GM12878 (cell line): ENCODE measurements at regions not wholly inside any gene's neighbourhood (a gene's known extent, or its start where the extent isn't known, plus 50 kb on each side); places are given as distances from the start of the nearest gene placed in this dataset.
A peak's percentile ranks its signal among the peaks of the same experiment; 100 is the strongest.

Source experiments
- BMI1 ChIP-seq: fragments of 450-650 bp; IDR thresholded peaks from 2 replicates; pipeline ENCODE4 v1.6.1; 2016; ENCODE audit warnings: mild to moderate bottlenecking, moderate library complexity, borderline replicate concordance
- BRCA1 ChIP-seq: IDR thresholded peaks from 2 replicates; pipeline ENCODE4 v1.6.1; 2011; ENCODE audit warnings: low read depth, low read length, improper control_type of control experiment
- IKZF1 ChIP-seq: fragments of 450-650 bp; conservative IDR thresholded peaks from 2 replicates; pipeline ENCODE4 v1.6.1; 2017; ENCODE audit warnings: antibody characterized with exemption, mild to moderate bottlenecking
- JUND ChIP-seq: IDR thresholded peaks from 2 replicates; pipeline ENCODE4 v1.6.1; 2012; ENCODE audit warnings: low read depth, mild to moderate bottlenecking, low read length, improper control_type of control experiment, moderate library complexity
- KAT2A ChIP-seq: conservative IDR thresholded peaks from 2 replicates; pipeline ENCODE4 v1.6.1; 2011; ENCODE audit warnings: low read depth, low read length; ENCODE audit not compliant: control insufficient read depth
- KDM1A ChIP-seq: fragments of 200-600 bp; sonication (generic); IDR thresholded peaks from 2 replicates; pipeline ENCODE4 v1.6.1; 2016; ENCODE audit warnings: borderline replicate concordance
- LARP7 ChIP-seq: fragments of 450-650 bp; IDR thresholded peaks from 2 replicates; pipeline ENCODE4 v1.6.1; 2017; ENCODE audit warnings: mild to moderate bottlenecking
- MEF2A ChIP-seq: IDR thresholded peaks from 2 replicates; pipeline ENCODE4 v1.6.1; 2011; ENCODE audit warnings: low read depth, mild to moderate bottlenecking, low read length, moderate library complexity; ENCODE audit not compliant: insufficient read depth
- MLLT1 ChIP-seq: fragments of 450-650 bp; IDR thresholded peaks from 2 replicates; pipeline ENCODE4 v1.6.1; 2016; ENCODE audit warnings: mild to moderate bottlenecking
- MYB ChIP-seq: fragments of 150-350 bp; IDR thresholded peaks from 2 replicates; pipeline ENCODE4 v1.6.1; 2014; ENCODE audit warnings: mild to moderate bottlenecking, low read depth, low read length, borderline replicate concordance
- PAX8 ChIP-seq: fragments of 450-650 bp; IDR thresholded peaks from 2 replicates; pipeline ENCODE4 v1.6.1; 2017; ENCODE audit warnings: mild to moderate bottlenecking, moderate library complexity
- RBBP5 ChIP-seq: fragments of 200-600 bp; sonication (generic); conservative IDR thresholded peaks from 2 replicates; pipeline ENCODE4 v1.6.1; 2016
- RUNX3 ChIP-seq: IDR thresholded peaks from 2 replicates; pipeline ENCODE4 v1.6.1; 2012; ENCODE audit warnings: low read length, inconsistent platforms
- SMC3 ChIP-seq: IDR thresholded peaks from 2 replicates; pipeline ENCODE4 v1.6.1; 2011; ENCODE audit warnings: low read length, improper control_type of control experiment, borderline replicate concordance
- SRF ChIP-seq, 2 experiments: IDR thresholded peaks; 2 replicates each; pipeline ENCODE4 v1.6.1; 2011; ENCODE audit warnings: low read depth in 2 of 2, low read length in 2 of 2, mild to moderate bottlenecking in 1 of 2, moderate library complexity in 1 of 2
- SUZ12 ChIP-seq: fragments of 200-600 bp; sonication (generic); IDR thresholded peaks from one replicate; pipeline ENCODE4 v1.6.1; 2018; ENCODE audit warnings: antibody characterized with exemption, mild to moderate bottlenecking; ENCODE audit not compliant: unreplicated experiment
- ZNF687 ChIP-seq: fragments of 450-650 bp; IDR thresholded peaks from 2 replicates; pipeline ENCODE4 v1.6.1; 2017; ENCODE audit warnings: mild to moderate bottlenecking, moderate library complexity
- TF ChIP-seq, protein P1 (sequence below): IDR thresholded peaks from 2 replicates; pipeline ENCODE4 v1.6.1; 2012; ENCODE audit warnings: improper control_type of control experiment, low read depth, low read length; ENCODE audit not compliant: insufficient replicate concordance
- TF ChIP-seq, protein P2 (sequence below): fragments of 450-650 bp; IDR thresholded peaks from 2 replicates; pipeline ENCODE4 v1.6.1; 2017; ENCODE audit warnings: borderline replicate concordance

- TF ChIP-seq, protein P1, sequence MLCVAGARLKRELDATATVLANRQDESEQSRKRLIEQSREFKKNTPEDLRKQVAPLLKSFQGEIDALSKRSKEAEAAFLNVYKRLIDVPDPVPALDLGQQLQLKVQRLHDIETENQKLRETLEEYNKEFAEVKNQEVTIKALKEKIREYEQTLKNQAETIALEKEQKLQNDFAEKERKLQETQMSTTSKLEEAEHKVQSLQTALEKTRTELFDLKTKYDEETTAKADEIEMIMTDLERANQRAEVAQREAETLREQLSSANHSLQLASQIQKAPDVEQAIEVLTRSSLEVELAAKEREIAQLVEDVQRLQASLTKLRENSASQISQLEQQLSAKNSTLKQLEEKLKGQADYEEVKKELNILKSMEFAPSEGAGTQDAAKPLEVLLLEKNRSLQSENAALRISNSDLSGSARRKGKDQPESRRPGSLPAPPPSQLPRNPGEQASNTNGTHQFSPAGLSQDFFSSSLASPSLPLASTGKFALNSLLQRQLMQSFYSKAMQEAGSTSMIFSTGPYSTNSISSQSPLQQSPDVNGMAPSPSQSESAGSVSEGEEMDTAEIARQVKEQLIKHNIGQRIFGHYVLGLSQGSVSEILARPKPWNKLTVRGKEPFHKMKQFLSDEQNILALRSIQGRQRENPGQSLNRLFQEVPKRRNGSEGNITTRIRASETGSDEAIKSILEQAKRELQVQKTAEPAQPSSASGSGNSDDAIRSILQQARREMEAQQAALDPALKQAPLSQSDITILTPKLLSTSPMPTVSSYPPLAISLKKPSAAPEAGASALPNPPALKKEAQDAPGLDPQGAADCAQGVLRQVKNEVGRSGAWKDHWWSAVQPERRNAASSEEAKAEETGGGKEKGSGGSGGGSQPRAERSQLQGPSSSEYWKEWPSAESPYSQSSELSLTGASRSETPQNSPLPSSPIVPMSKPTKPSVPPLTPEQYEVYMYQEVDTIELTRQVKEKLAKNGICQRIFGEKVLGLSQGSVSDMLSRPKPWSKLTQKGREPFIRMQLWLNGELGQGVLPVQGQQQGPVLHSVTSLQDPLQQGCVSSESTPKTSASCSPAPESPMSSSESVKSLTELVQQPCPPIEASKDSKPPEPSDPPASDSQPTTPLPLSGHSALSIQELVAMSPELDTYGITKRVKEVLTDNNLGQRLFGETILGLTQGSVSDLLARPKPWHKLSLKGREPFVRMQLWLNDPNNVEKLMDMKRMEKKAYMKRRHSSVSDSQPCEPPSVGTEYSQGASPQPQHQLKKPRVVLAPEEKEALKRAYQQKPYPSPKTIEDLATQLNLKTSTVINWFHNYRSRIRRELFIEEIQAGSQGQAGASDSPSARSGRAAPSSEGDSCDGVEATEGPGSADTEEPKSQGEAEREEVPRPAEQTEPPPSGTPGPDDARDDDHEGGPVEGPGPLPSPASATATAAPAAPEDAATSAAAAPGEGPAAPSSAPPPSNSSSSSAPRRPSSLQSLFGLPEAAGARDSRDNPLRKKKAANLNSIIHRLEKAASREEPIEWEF = peak; percentile 63
- no peak for TF ChIP-seq MYB
- TF ChIP-seq KAT2A = no peak
- TF ChIP-seq SMC3 = no peak
- no peak for TF ChIP-seq SRF (IDR thresholded peaks at IDR 0.05; ENCODE audit: low read depth in 2 of 2, low read length in 2 of 2)
- TF ChIP-seq BRCA1 = no peak
- TF ChIP-seq, protein P2, sequence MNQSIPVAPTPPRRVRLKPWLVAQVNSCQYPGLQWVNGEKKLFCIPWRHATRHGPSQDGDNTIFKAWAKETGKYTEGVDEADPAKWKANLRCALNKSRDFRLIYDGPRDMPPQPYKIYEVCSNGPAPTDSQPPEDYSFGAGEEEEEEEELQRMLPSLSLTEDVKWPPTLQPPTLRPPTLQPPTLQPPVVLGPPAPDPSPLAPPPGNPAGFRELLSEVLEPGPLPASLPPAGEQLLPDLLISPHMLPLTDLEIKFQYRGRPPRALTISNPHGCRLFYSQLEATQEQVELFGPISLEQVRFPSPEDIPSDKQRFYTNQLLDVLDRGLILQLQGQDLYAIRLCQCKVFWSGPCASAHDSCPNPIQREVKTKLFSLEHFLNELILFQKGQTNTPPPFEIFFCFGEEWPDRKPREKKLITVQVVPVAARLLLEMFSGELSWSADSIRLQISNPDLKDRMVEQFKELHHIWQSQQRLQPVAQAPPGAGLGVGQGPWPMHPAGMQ = no peak
- TF ChIP-seq RBBP5 = no peak
- peak; percentile 52; the same call in 1 of the 2 replicates for TF ChIP-seq BMI1
- TF ChIP-seq MLLT1 = no peak; the same call in 1 of the 2 replicates
- TF ChIP-seq KDM1A = no peak
- TF ChIP-seq SUZ12 = no peak
- TF ChIP-seq ZNF687 = peak; percentile 28; the same call in 1 of the 2 replicates
- peak; percentile 96 for TF ChIP-seq RUNX3
- no peak for TF ChIP-seq PAX8
- TF ChIP-seq JUND = no peak
- TF ChIP-seq LARP7 = no peak
- TF ChIP-seq IKZF1 = peak; percentile 31
- TF ChIP-seq MEF2A = no peak
Measured at GRCh38 chr7:130960208-130960988, 226.4 kb upstream of the KLF14 start (continued).
